Endothelial cell (in vitro differentiated cells): ENCODE measurements at regions not wholly inside any gene's neighbourhood (a gene's known extent, or its start where the extent isn't known, plus 50 kb on each side); places are given as distances from the start of the nearest gene placed in this dataset.
A peak's percentile ranks its signal among the peaks of the same experiment; 100 is the strongest.

Experiments
- DNase-seq: peaks from one replicate; pipeline ENCODE4 v3.0.0; 2021; ENCODE audit warnings: low spot score
- H3K27ac Mint-ChIP-seq: one replicate; pipeline ENCODE4 v1.8.0; 2021; ENCODE audit warnings: mixed read lengths, inconsistent platforms; ENCODE audit not compliant: unreplicated experiment
- H3K27me3 Mint-ChIP-seq: one replicate; pipeline ENCODE4 v1.8.0; 2021; ENCODE audit warnings: mild to moderate bottlenecking, moderate library complexity, mixed read lengths, inconsistent platforms; ENCODE audit not compliant: unreplicated experiment
- H3K36me3 Mint-ChIP-seq: one replicate; pipeline ENCODE4 v1.8.0; 2021; ENCODE audit warnings: mild to moderate bottlenecking, low read depth, mixed read lengths, inconsistent platforms; ENCODE audit not compliant: unreplicated experiment
- H3K4me1 Mint-ChIP-seq: one replicate; pipeline ENCODE4 v1.8.0; 2021; ENCODE audit warnings: mild to moderate bottlenecking, mixed read lengths, inconsistent platforms; ENCODE audit not compliant: unreplicated experiment
- H3K4me3 Mint-ChIP-seq: one replicate; pipeline ENCODE4 v1.8.0; 2021; ENCODE audit warnings: mild to moderate bottlenecking, mixed read lengths, inconsistent platforms; ENCODE audit not compliant: unreplicated experiment
- H3K9me3 Mint-ChIP-seq: one replicate; pipeline ENCODE4 v1.8.0; 2021; ENCODE audit warnings: mixed read lengths, inconsistent platforms; ENCODE audit not compliant: unreplicated experiment
- CTCF ChIP-seq: fragments of 200-600 bp; sonication (generic); IDR thresholded peaks from one replicate; pipeline ENCODE4 v1.5.0; 2021; ENCODE audit warnings: antibody characterized with exemption; ENCODE audit not compliant: unreplicated experiment

- H3K4me1 Mint-ChIP-seq: no peaks in the 10 kb centered on the region
- no peaks in the 10 kb centered on the region for H3K27me3 Mint-ChIP-seq
- no peak overlapping the region for H3K4me3 Mint-ChIP-seq
- H3K27ac Mint-ChIP-seq: no peak overlapping the region
- no peaks in the 10 kb centered on the region for H3K36me3 Mint-ChIP-seq
- no peak for TF ChIP-seq CTCF
- no peaks in the 10 kb centered on the region for H3K9me3 Mint-ChIP-seq
- no peak for DNase-seq
Observed at GRCh38 chr4:67207941-67208441, 337.3 kb downstream of the CENPC start.

GRCh38 chr4:67204441-67204840, 340.9 kb downstream of the CENPC start:
- no peaks in the 10 kb centered on the region for H3K27me3 Mint-ChIP-seq
- no peaks in the 10 kb centered on the region for H3K9me3 Mint-ChIP-seq
- H3K4me3 Mint-ChIP-seq: no peak overlapping the region
- no peak overlapping the region for H3K27ac Mint-ChIP-seq
- no peaks in the 10 kb centered on the region for H3K36me3 Mint-ChIP-seq
- no peak for TF ChIP-seq CTCF
- H3K4me1 Mint-ChIP-seq: peaks cover 2% of the 10 kb centered on the region
- no peak for DNase-seq

- H3K4me1 Mint-ChIP-seq: peaks cover 10% of the 10 kb centered on the region
- H3K36me3 Mint-ChIP-seq: no peaks in the 10 kb centered on the region
- H3K4me3 Mint-ChIP-seq: no peak overlapping the region
- H3K9me3 Mint-ChIP-seq: no peaks in the 10 kb centered on the region
- no peak for DNase-seq
- TF ChIP-seq CTCF: no peak
- H3K27ac Mint-ChIP-seq: no peak overlapping the region
- H3K27me3 Mint-ChIP-seq: no peaks in the 10 kb centered on the region
Observed at GRCh38 chr4:67201334-67201733, 344.0 kb downstream of the CENPC start.

- H3K4me1 Mint-ChIP-seq: peaks cover 14% of the 10 kb centered on the region
- H3K27ac Mint-ChIP-seq: no peak overlapping the region
- H3K4me3 Mint-ChIP-seq: no peak overlapping the region
- no peak for TF ChIP-seq CTCF
- peak; percentile 8 for DNase-seq
- no peaks in the 10 kb centered on the region for H3K36me3 Mint-ChIP-seq
- no peaks in the 10 kb centered on the region for H3K9me3 Mint-ChIP-seq
- peaks cover 2% of the 10 kb centered on the region for H3K27me3 Mint-ChIP-seq
Observed at GRCh38 chr4:67198727-67199126, 346.6 kb downstream of the CENPC start.

- no peak for TF ChIP-seq CTCF
- no peak overlapping the region for H3K4me3 Mint-ChIP-seq
- no peaks in the 10 kb centered on the region for H3K9me3 Mint-ChIP-seq
- H3K36me3 Mint-ChIP-seq: no peaks in the 10 kb centered on the region
- no peak for DNase-seq
- no peaks in the 10 kb centered on the region for H3K27me3 Mint-ChIP-seq
- peaks cover 2% of the 10 kb centered on the region for H3K4me1 Mint-ChIP-seq
- H3K27ac Mint-ChIP-seq: no peak overlapping the region
Observed at GRCh38 chr4:67167849-67168248, 377.5 kb downstream of the CENPC start.
